CD4-positive, alpha-beta T cell (primary cell): ENCODE measurements at regions not wholly inside any gene's neighbourhood (a gene's known extent, or its start where the extent isn't known, plus 50 kb on each side); places are given as distances from the start of the nearest gene placed in this dataset.
"Not testable (repeated sequence)": the region's sequence is repeated elsewhere in the genome, so short reads cannot be mapped to it uniquely, and the experiment has no call there.

ENCODE experiments used
- ATAC-seq: fragments of 200-7000 bp; cut with Tn5 transposase; one replicate; pipeline ENCODE4 v1.10.0; 2022; ENCODE audit warnings: mild to moderate bottlenecking; ENCODE audit not compliant: poor library complexity
- CTCF ChIA-PET: fragments of 350-600 bp; sonication (Branson Sonifier 250); formaldehyde crosslinking; loops from one replicate; lab custom pipeline; 2021; ENCODE audit warnings: antibody characterized with exemption, inconsistent platforms; lab: Charles Lee
- POLR2A ChIA-PET: fragments of 350-600 bp; sonication (Branson Sonifier 250); formaldehyde crosslinking; loops from one replicate; lab custom pipeline; 2021; ENCODE audit warnings: antibody characterized with exemption, inconsistent platforms; lab: Charles Lee
- DNase-seq, 14 experiments: peaks; one replicate each; pipeline ENCODE4 v3.0.0-alpha.2; 2013 to 2020; ENCODE audit warnings: mixed read lengths in 2 of 14
- H3K27ac ChIP-seq, 2 donors: one replicate each; pipeline versions ENCODE4 v1.5.1 to v1.7.0; 2013; ENCODE audit warnings: low read length in 2 of 2, low read depth in 1 of 2, mild to moderate bottlenecking in 1 of 2
- H3K27me3 ChIP-seq, 2 experiments: 1 replicate in 1 of 2; 2 replicates in 1 of 2; pipeline versions ENCODE4 v1.6.1 to v1.7.0; 2013; ENCODE audit warnings: low read length in 2 of 2, control low read depth in 1 of 2, mild to moderate bottlenecking in 1 of 2, moderate library complexity in 1 of 2; ENCODE audit not compliant: insufficient read depth in 2 of 2, control insufficient read depth in 1 of 2
- H3K36me3 ChIP-seq: one replicate; pipeline ENCODE4 v1.6.1; 2013; ENCODE audit warnings: low read length, control low read depth; ENCODE audit not compliant: insufficient read depth
- H3K4me1 ChIP-seq: one replicate; pipeline ENCODE4 v1.6.1; 2013; ENCODE audit warnings: low read length, control low read depth; ENCODE audit not compliant: insufficient read depth
- H3K4me3 ChIP-seq: one replicate; pipeline ENCODE4 v1.5.1; 2013; ENCODE audit warnings: mild to moderate bottlenecking, low read length, moderate library complexity
- H3K9me3 ChIP-seq, 2 experiments: 1 replicate in 1 of 2; 2 replicates in 1 of 2; pipeline versions ENCODE4 v1.6.1 to v1.7.0; 2013; ENCODE audit warnings: low read length in 2 of 2, mild to moderate bottlenecking in 2 of 2, control low read depth in 1 of 2, moderate library complexity in 1 of 2; ENCODE audit not compliant: control insufficient read depth in 1 of 2, insufficient read depth in 1 of 2
- H3K27ac Mint-ChIP-seq: one replicate; pipeline ENCODE4 v1.8.0; 2020; ENCODE audit warnings: mixed read lengths
- H3K27me3 Mint-ChIP-seq: one replicate; pipeline ENCODE4 v1.8.0; 2021; ENCODE audit warnings: mixed read lengths
- H3K36me3 Mint-ChIP-seq: one replicate; pipeline ENCODE4 v1.8.0; 2021; ENCODE audit warnings: low read depth, mixed read lengths
- H3K4me1 Mint-ChIP-seq: one replicate; pipeline ENCODE4 v1.8.0; 2021; ENCODE audit warnings: low read depth, mixed read lengths
- H3K4me3 Mint-ChIP-seq: one replicate; pipeline ENCODE4 v1.8.0; 2020; ENCODE audit warnings: mild to moderate bottlenecking, mixed read lengths
- H3K9me3 Mint-ChIP-seq: one replicate; pipeline ENCODE4 v1.8.0; 2020; ENCODE audit warnings: mixed read lengths
- intact Hi-C, 2 experiments: fragments of 100-400 bp; cut with DNase I in 1 of 2; cut with micrococcal nuclease in 1 of 2; formaldehyde crosslinking; loops; one replicate each; pipeline versions ENCODE4 v1.15.1 to v1.9.0; 2023 to 2025; cut with DNase I, micrococcal nuclease
- TF ChIP-seq, protein P1 (sequence below): fragments of 200-600 bp; IDR thresholded peaks from one replicate; pipeline ENCODE4 v1.8.0; 2022; ENCODE audit warnings: antibody characterized with exemption, mild to moderate bottlenecking

DNA sequence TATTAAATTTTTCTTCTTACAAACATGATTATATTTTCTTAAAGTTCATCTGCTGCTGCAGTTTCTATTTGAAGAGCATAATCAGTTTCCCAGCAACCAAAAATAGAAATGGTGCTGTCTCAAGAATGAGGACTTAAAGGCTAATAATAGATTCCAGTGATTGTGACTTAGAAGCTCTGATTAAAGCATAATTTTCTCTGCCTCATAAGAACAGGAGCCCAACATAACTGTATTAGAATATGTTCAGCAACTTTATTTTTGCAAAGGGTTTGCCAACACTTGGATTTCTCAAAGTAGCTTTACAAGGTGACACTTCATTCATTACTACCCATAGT is 227.9 kb downstream of the SPATA31A1 start:
- H3K27me3 Mint-ChIP-seq, H3K4me1 ChIP-seq, H3K9me3 ChIP-seq, H3K4me3 Mint-ChIP-seq, H3K27ac ChIP-seq, DNase-seq, intact Hi-C loops, H3K4me1 Mint-ChIP-seq, H3K27ac Mint-ChIP-seq, H3K4me3 ChIP-seq, H3K36me3 Mint-ChIP-seq, H3K9me3 Mint-ChIP-seq, H3K27me3 ChIP-seq, POLR2A ChIA-PET, CTCF ChIA-PET, ATAC-seq, H3K36me3 ChIP-seq: not testable (repeated sequence)

DNA sequence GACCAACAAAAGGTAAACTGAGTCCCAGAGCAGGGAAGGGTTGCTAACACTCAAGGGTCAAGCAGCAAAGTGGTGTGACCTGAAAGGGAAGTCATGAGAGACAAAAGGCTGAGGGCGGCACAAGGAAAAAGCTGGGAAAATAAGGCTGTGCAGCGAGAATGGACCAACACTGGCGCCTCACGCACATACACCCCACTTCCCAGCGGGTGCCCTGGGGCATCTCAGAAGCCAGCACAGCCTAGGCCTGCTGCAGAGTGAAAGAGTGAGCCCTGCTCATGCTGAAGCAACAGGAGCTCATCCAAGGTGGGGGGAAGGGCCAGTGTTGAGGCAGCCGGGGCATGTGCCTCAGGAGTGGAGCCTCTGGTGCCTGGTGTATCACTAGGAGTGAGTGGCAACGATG is 229.8 kb downstream of the SPATA31A1 start:
- H3K4me3 Mint-ChIP-seq, H3K36me3 ChIP-seq, ATAC-seq, H3K36me3 Mint-ChIP-seq, CTCF ChIA-PET, H3K27me3 Mint-ChIP-seq, H3K27me3 ChIP-seq, H3K27ac ChIP-seq, H3K4me1 Mint-ChIP-seq, DNase-seq, intact Hi-C loops, POLR2A ChIA-PET, H3K4me1 ChIP-seq, H3K9me3 ChIP-seq, H3K27ac Mint-ChIP-seq, H3K4me3 ChIP-seq, H3K9me3 Mint-ChIP-seq: not testable (repeated sequence)

DNA sequence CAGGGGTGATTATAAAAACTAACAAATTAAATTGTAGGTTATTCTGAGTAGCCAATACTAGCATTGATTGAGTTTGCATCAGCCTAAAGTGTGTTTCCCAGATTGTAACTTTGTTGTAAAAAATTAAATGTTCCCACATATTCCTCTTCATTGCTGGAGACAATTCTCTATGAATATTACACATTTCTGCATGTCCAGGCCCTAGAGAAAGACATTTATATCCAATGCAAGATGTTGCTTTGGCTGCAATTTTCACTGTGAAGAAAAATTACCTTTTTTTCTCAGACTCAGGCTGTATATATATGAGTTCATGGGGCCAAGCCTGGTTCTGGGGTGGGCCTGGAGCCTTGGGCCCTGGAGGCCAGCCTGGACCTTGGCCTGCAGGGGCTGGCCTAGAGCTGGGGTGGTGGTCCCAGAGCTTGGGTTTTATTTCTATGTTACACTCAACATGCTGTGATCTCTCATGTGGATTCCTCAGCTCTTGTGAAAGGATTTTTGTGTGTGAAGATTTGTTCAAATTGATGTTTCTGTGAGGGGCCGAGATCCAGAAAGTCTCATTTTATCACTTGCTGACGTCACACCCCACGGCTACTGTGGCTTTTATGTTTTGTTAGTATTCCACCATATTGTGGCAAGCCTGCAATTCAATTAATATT is 232.5 kb downstream of the SPATA31A1 start:
- Histone ChIP-seq H3K27me3 (no peaks in the 10 kb centered on the region), H3K4me1 (no peaks in the 10 kb centered on the region), H3K36me3 (no peaks in the 10 kb centered on the region), H3K27ac (no peak overlapping the region), H3K4me3 (no peak overlapping the region), H3K9me3 (peaks cover 0 to 3% of the 10 kb centered on the region in 2 experiments)
- Mint-ChIP-seq H3K27me3 (no peaks in the 10 kb centered on the region), H3K9me3 (no peaks in the 10 kb centered on the region), H3K27ac (no peak overlapping the region), H3K36me3 (no peaks in the 10 kb centered on the region), H3K4me3 (no peak overlapping the region), H3K4me1 (no peaks in the 10 kb centered on the region)
- CTCF ChIA-PET: no interaction called here
- TF ChIP-seq, protein P1, sequence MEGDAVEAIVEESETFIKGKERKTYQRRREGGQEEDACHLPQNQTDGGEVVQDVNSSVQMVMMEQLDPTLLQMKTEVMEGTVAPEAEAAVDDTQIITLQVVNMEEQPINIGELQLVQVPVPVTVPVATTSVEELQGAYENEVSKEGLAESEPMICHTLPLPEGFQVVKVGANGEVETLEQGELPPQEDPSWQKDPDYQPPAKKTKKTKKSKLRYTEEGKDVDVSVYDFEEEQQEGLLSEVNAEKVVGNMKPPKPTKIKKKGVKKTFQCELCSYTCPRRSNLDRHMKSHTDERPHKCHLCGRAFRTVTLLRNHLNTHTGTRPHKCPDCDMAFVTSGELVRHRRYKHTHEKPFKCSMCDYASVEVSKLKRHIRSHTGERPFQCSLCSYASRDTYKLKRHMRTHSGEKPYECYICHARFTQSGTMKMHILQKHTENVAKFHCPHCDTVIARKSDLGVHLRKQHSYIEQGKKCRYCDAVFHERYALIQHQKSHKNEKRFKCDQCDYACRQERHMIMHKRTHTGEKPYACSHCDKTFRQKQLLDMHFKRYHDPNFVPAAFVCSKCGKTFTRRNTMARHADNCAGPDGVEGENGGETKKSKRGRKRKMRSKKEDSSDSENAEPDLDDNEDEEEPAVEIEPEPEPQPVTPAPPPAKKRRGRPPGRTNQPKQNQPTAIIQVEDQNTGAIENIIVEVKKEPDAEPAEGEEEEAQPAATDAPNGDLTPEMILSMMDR: no peak
- POLR2A ChIA-PET: no interaction called here
- DNase-seq (no peak), ATAC-seq (no peak)
- intact Hi-C loops: no loop called here

DNA sequence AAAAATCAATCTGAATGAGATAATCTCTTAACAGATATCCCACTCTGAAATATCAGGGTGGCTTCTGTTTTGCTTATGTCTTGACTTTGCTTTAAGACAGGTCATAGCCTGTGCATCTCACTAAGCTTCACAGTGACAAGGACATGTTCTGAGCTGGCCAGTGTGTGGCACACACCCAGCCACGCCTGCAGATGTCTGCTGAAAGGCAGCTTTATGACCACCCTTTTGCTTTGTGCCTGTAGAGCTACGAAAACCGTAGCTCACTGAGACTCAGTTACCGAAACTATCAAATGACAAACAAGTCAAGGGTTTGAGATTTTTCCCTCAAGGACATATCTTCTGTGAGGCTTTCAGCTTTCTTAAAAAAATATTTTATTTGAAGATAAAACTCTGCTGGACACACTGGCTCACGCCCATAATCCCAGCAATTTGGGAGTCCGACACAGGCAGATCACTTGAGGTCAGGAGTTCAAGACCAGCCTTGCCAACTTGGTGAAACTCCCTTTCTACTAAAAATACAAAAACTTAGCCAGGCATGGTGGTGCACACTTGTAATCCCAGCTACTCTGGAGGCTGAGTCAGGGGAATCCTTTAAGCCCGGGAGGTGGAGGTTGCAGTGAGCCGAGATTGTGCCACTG is 233.2 kb downstream of the SPATA31A1 start:
- no peak for ATAC-seq
- Mint-ChIP-seq H3K4me3 (no peak overlapping the region), H3K27ac (no peak overlapping the region), H3K36me3 (no peaks in the 10 kb centered on the region), H3K4me1 (no peaks in the 10 kb centered on the region), H3K27me3 (no peaks in the 10 kb centered on the region), H3K9me3 (no peaks in the 10 kb centered on the region)
- no peaks in the 10 kb centered on the region for H3K27me3 ChIP-seq
- no peak overlapping the region for H3K4me3 ChIP-seq
- intact Hi-C loops: no loop called here
- ChIA-PET POLR2A (no interaction called here), CTCF (no interaction called here)
- H3K4me1 ChIP-seq: no peaks in the 10 kb centered on the region
- TF ChIP-seq, protein P1: no peak
- no peak overlapping the region for H3K27ac ChIP-seq
- H3K9me3 ChIP-seq: peaks cover 0 to 3% of the 10 kb centered on the region in 2 experiments
- DNase-seq: no peak
- H3K36me3 ChIP-seq: no peaks in the 10 kb centered on the region

DNA sequence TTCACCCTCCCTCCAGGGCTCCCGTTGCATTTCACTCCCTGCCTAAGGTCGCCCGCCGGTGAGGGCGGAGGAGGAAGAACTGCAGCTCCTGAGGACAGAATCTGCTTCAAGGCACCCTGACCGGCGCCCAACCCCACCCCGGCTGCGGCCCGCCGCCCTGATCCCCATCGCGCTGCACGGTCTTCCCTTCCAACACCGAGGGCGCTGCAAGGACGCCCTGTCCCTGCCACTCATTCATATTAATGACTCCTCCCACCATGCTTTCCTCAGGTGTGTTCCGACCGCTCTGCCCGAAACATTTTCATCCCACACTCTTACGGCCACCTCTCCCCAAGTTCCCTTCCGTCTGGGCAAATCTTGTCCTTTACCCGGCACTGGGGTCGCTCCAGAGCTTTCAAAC is 248.6 kb downstream of the SPATA31A1 start:
- POLR2A ChIA-PET, CTCF ChIA-PET, H3K4me1 ChIP-seq, H3K4me3 ChIP-seq, H3K4me3 Mint-ChIP-seq, H3K36me3 Mint-ChIP-seq, H3K27me3 ChIP-seq, H3K9me3 Mint-ChIP-seq, intact Hi-C loops, DNase-seq, H3K27me3 Mint-ChIP-seq, H3K4me1 Mint-ChIP-seq, H3K36me3 ChIP-seq, H3K9me3 ChIP-seq, H3K27ac Mint-ChIP-seq, H3K27ac ChIP-seq, ATAC-seq: not testable (repeated sequence)
